Rectal smooth muscle tissue (tissue), 1 donor: ENCODE measurements at regions not wholly inside any gene's neighbourhood (a gene's known extent, or its start where the extent isn't known, plus 50 kb on each side); places are given as distances from the start of the nearest gene placed in this dataset.

Source experiments
- H3K27ac ChIP-seq: one replicate; pipeline ENCODE4 v1.7.0; 2013; ENCODE audit warnings: low read depth, low read length, inconsistent platforms
- H3K27me3 ChIP-seq: one replicate; pipeline ENCODE4 v1.7.0; 2013; ENCODE audit warnings: low read length; ENCODE audit not compliant: control insufficient read depth, insufficient read depth
- H3K36me3 ChIP-seq: one replicate; pipeline ENCODE4 v1.7.0; 2013; ENCODE audit warnings: low read length; ENCODE audit not compliant: control insufficient read depth, insufficient read depth
- H3K4me1 ChIP-seq: one replicate; pipeline ENCODE4 v1.7.0; 2013; ENCODE audit warnings: low read length; ENCODE audit not compliant: control insufficient read depth, insufficient read depth
- H3K4me3 ChIP-seq: one replicate; pipeline ENCODE4 v1.7.0; 2013; ENCODE audit warnings: low read length
- H3K9ac ChIP-seq: one replicate; pipeline ENCODE4 v1.7.0; 2013; ENCODE audit warnings: low read length

GRCh38 chr3:197428117-197428801, 127.5 kb downstream of the BDH1 start:
- H3K9ac ChIP-seq, result no peak overlapping the region
- no peaks in the 10 kb centered on the region for H3K4me1 ChIP-seq
- peaks cover 2% of the 10 kb centered on the region for H3K27me3 ChIP-seq
- H3K4me3 ChIP-seq, result no peak overlapping the region
- no peak overlapping the region for H3K27ac ChIP-seq
- H3K36me3 ChIP-seq, result no peaks in the 10 kb centered on the region

DNA sequence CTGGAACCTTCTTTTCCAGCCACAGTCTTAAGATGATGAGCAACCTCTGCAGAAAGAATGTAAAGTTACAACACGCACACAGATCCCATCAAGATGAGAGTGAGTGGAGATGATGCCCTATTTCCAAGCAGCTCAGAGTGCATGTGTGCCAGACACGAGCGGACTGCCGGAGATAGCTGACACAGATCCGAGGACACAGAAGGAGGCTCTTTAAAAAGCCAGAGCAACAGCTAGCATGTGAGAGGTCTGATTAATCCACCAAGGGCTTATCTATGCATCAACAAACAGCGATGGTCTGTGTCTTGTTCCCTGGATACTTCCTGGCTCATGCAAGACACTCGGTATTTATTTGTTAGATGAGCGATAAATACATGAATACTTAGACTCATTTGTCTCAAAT, 128.6 kb upstream of the DLG1 start:
- H3K4me1 ChIP-seq, result no peaks in the 10 kb centered on the region
- no peak overlapping the region for H3K27ac ChIP-seq
- no peaks in the 10 kb centered on the region for H3K36me3 ChIP-seq

GRCh38 chr3:197426121-197426566, 127.7 kb upstream of the DLG1 start:
- Histone ChIP-seq H3K4me3 (no peak overlapping the region), H3K4me1 (no peaks in the 10 kb centered on the region)

More for the DNA sequence above, 128.6 kb upstream of the DLG1 start:
- Histone ChIP-seq H3K9ac (no peak overlapping the region), H3K27me3 (peaks cover 2% of the 10 kb centered on the region), H3K4me3 (no peak overlapping the region)

DNA sequence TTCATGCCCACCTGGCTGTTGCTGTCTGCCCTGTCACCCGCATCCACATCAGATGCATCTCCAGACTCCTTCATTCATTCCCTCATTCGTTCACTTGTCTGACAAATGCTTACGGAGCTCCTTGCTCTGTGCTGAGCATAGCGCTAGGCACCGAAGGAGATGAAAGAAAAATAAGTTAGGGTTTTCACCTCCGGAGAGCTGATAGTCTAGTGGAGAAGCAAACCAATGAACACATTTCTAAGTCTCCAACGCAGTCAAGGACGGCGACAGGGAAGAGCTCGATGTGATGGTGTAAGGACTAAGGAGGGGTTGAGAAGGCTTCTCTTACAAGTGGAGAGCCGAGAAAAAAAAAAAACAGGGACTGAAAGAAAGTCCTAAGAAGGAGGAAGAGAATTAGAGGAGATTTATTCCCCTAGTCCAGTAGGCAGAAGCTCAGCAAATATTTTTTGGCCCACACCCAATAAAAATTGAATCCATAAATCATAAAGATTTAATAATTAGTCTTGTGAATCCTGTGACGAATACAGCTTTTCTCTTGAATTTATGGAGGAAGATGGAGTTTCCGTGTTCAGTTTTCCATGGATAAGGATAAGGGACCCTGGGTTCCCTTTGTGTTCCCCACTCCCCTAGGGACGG, 127.2 kb upstream of the DLG1 start:
- H3K4me1 ChIP-seq, result no peaks in the 10 kb centered on the region
- H3K4me3 ChIP-seq, result no peak overlapping the region
- H3K36me3 ChIP-seq, result no peaks in the 10 kb centered on the region
- H3K9ac ChIP-seq, result no peak overlapping the region
- H3K27ac ChIP-seq, result no peak overlapping the region
- peaks cover 2% of the 10 kb centered on the region for H3K27me3 ChIP-seq

More at GRCh38 chr3:197426121-197426566, 127.7 kb upstream of the DLG1 start:
- H3K27me3 ChIP-seq, result peaks cover 2% of the 10 kb centered on the region
- no peaks in the 10 kb centered on the region for H3K36me3 ChIP-seq
- H3K9ac ChIP-seq, result no peak overlapping the region
- no peak overlapping the region for H3K27ac ChIP-seq

- Histone ChIP-seq H3K27me3 (peaks cover 2% of the 10 kb centered on the region), H3K9ac (no peak overlapping the region), H3K4me1 (no peaks in the 10 kb centered on the region), H3K4me3 (no peak overlapping the region), H3K36me3 (no peaks in the 10 kb centered on the region), H3K27ac (no peak overlapping the region)
Measured at GRCh38 chr3:197424674-197425484, 126.5 kb upstream of the DLG1 start.

DNA sequence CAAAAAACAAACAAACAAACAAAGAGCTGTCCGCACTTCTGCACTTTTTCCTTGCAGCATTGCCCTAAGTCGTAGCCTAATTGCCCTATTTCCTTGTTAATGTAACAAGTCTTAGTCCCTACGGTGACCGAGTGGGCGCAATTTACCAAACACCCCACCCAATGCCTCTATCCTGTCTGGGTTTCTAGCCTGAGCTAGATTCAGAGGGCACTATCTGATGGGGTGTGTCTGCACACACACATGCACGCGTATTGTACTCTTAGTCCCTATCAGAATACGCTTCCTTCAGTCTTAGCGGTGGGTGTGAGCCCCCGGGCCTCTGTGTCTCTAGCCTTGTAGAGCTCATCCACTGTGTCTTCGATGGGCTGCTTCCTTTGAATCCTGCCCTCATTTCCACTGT, 125.9 kb upstream of the DLG1 start:
- Histone ChIP-seq H3K27ac (no peak overlapping the region), H3K4me1 (no peaks in the 10 kb centered on the region), H3K4me3 (no peak overlapping the region), H3K9ac (no peak overlapping the region), H3K36me3 (no peaks in the 10 kb centered on the region), H3K27me3 (peaks cover 2% of the 10 kb centered on the region)

- no peaks in the 10 kb centered on the region for H3K36me3 ChIP-seq
- H3K9ac ChIP-seq, result no peak overlapping the region
- H3K27ac ChIP-seq, result no peak overlapping the region
- peaks cover 2% of the 10 kb centered on the region for H3K27me3 ChIP-seq
- no peaks in the 10 kb centered on the region for H3K4me1 ChIP-seq
- no peak overlapping the region for H3K4me3 ChIP-seq
Measured at GRCh38 chr3:197423376-197423775, 125.0 kb upstream of the DLG1 start.

GRCh38 chr3:197422506-197422905, 124.1 kb upstream of the DLG1 start:
- Histone ChIP-seq H3K27me3 (peaks cover 2% of the 10 kb centered on the region), H3K36me3 (no peaks in the 10 kb centered on the region), H3K27ac (no peak overlapping the region), H3K9ac (no peak overlapping the region), H3K4me1 (no peaks in the 10 kb centered on the region), H3K4me3 (no peak overlapping the region)

DNA sequence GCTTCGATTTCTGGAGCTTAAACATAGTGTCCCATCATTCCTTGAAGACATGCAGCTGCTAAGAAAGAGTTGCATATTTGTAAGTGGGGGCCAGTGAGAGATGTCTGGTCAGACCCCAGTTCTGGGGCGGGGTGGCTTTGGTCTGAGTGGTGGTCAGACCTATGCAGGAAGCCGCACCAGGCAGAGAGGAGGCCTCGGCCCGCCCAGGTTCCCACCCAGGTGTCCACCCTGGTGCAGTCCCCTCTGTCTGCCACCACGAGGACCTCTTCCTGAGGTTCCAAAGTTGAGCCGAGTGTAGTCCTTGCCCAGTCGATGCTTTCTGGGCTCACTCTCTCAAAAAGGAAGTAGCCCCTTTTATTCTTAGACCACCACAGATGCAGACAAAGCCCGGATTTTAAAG, 122.6 kb upstream of the DLG1 start:
- no peak overlapping the region for H3K4me3 ChIP-seq
- no peaks in the 10 kb centered on the region for H3K27me3 ChIP-seq
- H3K36me3 ChIP-seq, result no peaks in the 10 kb centered on the region
- H3K9ac ChIP-seq, result no peak overlapping the region
- H3K27ac ChIP-seq, result no peak overlapping the region
- H3K4me1 ChIP-seq, result no peaks in the 10 kb centered on the region

- Histone ChIP-seq H3K27me3 (no peaks in the 10 kb centered on the region), H3K36me3 (no peaks in the 10 kb centered on the region), H3K4me3 (no peak overlapping the region), H3K9ac (no peak overlapping the region), H3K27ac (peak overlapping the region; percentile 10), H3K4me1 (no peaks in the 10 kb centered on the region)
Measured at GRCh38 chr3:197420566-197420965, 122.2 kb upstream of the DLG1 start.

- Histone ChIP-seq H3K27ac (peak overlapping the region; percentile 10), H3K36me3 (no peaks in the 10 kb centered on the region), H3K9ac (no peak overlapping the region), H3K4me1 (no peaks in the 10 kb centered on the region), H3K4me3 (no peak overlapping the region), H3K27me3 (no peaks in the 10 kb centered on the region)
Measured at GRCh38 chr3:197420115-197420514, 121.7 kb upstream of the DLG1 start.

DNA sequence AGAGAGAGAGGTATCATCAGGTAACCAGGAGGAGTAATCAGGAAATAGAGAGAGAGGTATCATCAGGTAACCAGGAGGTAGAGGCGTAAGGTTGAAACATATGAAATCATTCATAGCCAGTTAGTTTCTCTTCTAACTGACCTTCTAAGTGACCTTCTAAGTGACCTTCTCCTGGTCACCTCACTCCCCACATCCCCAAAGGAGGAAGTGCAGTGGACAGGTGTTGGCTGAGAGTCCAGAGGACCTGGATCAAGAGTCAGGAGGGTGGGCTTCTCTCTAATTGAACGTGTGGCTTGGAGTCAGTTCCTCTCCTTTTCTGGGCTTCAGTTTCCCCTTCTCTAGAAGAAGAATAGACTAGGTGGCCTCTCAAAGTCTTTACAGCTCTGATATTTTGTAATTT, 121.3 kb upstream of the DLG1 start:
- H3K36me3 ChIP-seq, result no peaks in the 10 kb centered on the region
- H3K27ac ChIP-seq, result no peak overlapping the region
- H3K4me3 ChIP-seq, result no peak overlapping the region
- no peaks in the 10 kb centered on the region for H3K27me3 ChIP-seq
- H3K9ac ChIP-seq, result no peak overlapping the region
- no peaks in the 10 kb centered on the region for H3K4me1 ChIP-seq
